ENCODE measurements at regions not wholly inside any gene's neighbourhood (a gene's known extent, or its start where the extent isn't known, plus 50 kb on each side); places are given as distances from the start of the nearest gene placed in this dataset.

DNA sequence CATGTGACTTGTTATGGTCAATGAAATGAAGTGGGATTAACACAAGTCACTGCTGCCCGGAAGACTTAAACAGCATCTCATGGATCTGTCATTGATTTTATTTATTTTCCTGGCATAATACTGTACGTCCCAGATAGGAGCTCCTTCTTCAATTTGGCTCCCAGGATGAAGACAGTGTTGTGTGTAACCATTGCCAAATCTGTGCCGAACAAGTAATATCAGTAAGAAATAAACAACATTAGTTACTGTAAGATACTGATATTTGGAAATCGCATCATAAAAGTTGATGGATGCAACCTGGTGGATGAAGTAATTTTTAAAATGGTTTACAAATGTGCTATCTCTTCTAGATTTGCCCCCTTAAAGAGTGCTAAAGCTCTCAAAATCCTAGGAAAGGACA is 419.0 kb upstream of the MMADHC start:
- intact Hi-C loops (cut with DNase I; ENCODE audit: low total_unique reads): no loop called here
- Histone ChIP-seq H3K27ac (no peak overlapping the region), H3K27me3 (no peaks in the 10 kb centered on the region), H3K9me3 (no peaks in the 10 kb centered on the region), H3K4me3 (no peak overlapping the region), H3K36me3 (ENCODE audit: low read depth, missing control alignments) (no peaks in the 10 kb centered on the region), H3K4me1 (no peaks in the 10 kb centered on the region)
- TF ChIP-seq, protein P1, sequence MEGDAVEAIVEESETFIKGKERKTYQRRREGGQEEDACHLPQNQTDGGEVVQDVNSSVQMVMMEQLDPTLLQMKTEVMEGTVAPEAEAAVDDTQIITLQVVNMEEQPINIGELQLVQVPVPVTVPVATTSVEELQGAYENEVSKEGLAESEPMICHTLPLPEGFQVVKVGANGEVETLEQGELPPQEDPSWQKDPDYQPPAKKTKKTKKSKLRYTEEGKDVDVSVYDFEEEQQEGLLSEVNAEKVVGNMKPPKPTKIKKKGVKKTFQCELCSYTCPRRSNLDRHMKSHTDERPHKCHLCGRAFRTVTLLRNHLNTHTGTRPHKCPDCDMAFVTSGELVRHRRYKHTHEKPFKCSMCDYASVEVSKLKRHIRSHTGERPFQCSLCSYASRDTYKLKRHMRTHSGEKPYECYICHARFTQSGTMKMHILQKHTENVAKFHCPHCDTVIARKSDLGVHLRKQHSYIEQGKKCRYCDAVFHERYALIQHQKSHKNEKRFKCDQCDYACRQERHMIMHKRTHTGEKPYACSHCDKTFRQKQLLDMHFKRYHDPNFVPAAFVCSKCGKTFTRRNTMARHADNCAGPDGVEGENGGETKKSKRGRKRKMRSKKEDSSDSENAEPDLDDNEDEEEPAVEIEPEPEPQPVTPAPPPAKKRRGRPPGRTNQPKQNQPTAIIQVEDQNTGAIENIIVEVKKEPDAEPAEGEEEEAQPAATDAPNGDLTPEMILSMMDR (IDR thresholded peaks at IDR 0.05): no peak
- no peak for TF ChIP-seq POLR2A (IDR thresholded peaks at IDR 0.05)
- WGBS, 2 donors: 86 to 88% methylated on average over 4 of the region's 4 CpGs
- no peak for DNase-seq

DNA sequence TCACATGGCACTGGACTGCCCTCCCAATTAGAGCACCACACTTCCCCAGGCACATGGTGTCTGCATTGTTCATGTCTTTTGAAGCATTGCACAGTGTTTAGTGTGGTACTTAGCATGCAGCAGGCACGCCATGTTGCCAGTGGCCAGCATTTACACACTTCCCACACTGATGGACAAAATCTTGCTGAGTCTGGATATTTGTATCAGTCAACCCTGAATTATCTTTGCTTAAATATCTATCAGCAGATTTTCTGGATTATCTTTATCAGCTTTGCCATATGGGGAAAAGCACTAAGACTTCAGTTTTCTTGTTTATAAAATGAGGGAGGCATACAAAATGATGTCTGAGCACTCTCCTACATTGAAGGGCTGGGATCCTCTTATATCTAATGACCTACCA is 416.0 kb upstream of the MMADHC start:
- WGBS, 2 donors: 87 to 100% methylated on average over 1 of the region's 1 CpG
- no peaks in the 10 kb centered on the region for H3K9me3 ChIP-seq

DNA sequence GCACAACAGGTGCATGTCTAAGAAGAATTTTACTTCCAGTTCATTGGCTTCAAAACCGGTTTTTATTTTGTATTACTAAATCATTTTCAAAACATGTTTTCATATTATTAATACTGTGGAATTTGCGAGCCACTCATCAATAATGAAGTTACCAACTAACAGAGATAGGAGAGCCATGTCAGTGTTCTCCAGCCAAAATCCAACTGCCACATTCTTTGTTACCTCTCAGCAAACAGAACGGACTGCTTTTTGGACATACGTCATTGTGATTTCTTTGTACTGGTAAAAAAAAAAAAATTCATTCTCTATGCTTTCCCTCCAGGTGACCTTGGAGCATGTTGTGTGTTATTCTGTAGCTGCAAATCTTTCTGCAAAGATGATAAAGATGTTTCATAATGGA is 414.2 kb upstream of the MMADHC start:
- 56 to 88% methylated on average over 4 of the region's 4 CpGs for WGBS, 2 donors

More for the DNA sequence above, 416.0 kb upstream of the MMADHC start:
- TF ChIP-seq, protein P1 (IDR thresholded peaks at IDR 0.05): no peak
- no peak for TF ChIP-seq POLR2A (IDR thresholded peaks at IDR 0.05)
- Histone ChIP-seq H3K27ac (no peak overlapping the region), H3K4me3 (no peak overlapping the region), H3K4me1 (no peaks in the 10 kb centered on the region), H3K36me3 (ENCODE audit: low read depth, missing control alignments) (no peaks in the 10 kb centered on the region), H3K27me3 (no peaks in the 10 kb centered on the region)
- no peak for DNase-seq
- intact Hi-C loops (cut with DNase I; ENCODE audit: low total_unique reads): no loop called here

DNA sequence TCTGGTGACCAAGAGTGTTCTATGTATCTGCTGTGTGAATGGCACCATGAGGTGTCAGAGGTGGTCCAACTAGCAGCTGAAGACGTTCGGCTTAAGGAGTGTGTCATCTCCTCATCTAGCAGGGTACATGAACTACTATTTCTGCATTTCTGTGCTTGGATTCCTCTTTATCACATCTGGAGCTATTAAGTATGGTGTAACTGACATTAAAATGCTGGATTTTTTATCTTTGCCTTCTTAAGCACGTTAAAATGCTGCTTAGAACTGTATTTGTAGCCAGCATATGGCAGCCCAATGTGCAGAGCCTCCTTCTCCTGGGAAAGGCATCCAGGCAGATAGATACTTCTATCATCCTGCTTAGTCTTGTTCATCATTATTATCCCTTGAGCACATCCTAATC is 409.3 kb upstream of the MMADHC start:
- H3K4me1 ChIP-seq: no peaks in the 10 kb centered on the region
- intact Hi-C loops (cut with DNase I; ENCODE audit: low total_unique reads): no loop called here
- no peaks in the 10 kb centered on the region for H3K9me3 ChIP-seq
- no peak overlapping the region for H3K27ac ChIP-seq
- DNase-seq: no peak
- WGBS, 2 donors: 79 to 85% methylated on average over 3 of the region's 3 CpGs
- no peak overlapping the region for H3K4me3 ChIP-seq
- H3K36me3 ChIP-seq (ENCODE audit: low read depth, missing control alignments): no peaks in the 10 kb centered on the region
- H3K27me3 ChIP-seq: no peaks in the 10 kb centered on the region
- no peak for TF ChIP-seq POLR2A (IDR thresholded peaks at IDR 0.05)
- TF ChIP-seq, protein P1 (IDR thresholded peaks at IDR 0.05): no peak

More for the DNA sequence above, 414.2 kb upstream of the MMADHC start:
- intact Hi-C loops (cut with DNase I; ENCODE audit: low total_unique reads): no loop called here
- no peaks in the 10 kb centered on the region for H3K36me3 ChIP-seq (ENCODE audit: low read depth, missing control alignments)
- H3K9me3 ChIP-seq: no peaks in the 10 kb centered on the region
- no peaks in the 10 kb centered on the region for H3K27me3 ChIP-seq
- TF ChIP-seq, protein P1 (IDR thresholded peaks at IDR 0.05): no peak
- TF ChIP-seq POLR2A (IDR thresholded peaks at IDR 0.05): no peak
- H3K27ac ChIP-seq: no peak overlapping the region
- DNase-seq: no peak
- no peaks in the 10 kb centered on the region for H3K4me1 ChIP-seq
- H3K4me3 ChIP-seq: no peak overlapping the region

DNA sequence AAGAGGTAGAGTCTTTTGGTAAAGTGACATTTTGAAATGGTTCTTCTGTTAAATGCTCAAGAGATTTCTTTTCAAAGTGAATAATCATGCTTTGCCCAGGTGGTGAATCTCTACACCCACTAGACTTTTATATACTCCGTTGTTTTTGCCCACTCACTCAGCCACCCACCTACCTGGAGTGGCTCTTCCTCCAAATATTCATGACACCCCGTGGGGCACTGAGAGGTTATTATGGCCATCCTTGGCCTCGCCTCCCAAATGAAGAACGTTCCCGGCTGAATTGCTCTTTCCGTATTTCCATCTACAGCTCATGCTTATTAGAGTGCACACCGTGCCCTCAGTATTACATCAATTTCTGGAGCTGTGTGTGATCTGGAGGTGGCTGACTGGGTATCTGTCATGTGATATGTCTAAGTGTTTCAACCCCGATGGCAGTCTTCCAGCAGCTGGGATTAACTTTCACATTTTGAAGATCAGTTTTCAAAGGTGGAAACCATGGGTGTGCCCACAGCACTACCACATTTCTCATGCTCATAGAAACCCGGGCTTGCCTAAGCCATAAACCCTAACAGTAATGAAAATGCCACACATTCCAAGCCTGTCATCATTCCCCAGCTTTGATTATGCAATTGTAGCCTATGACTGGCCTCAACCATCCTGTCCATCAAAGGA is 406.6 kb upstream of the MMADHC start:
- Histone ChIP-seq H3K4me3 (no peak overlapping the region), H3K27me3 (no peaks in the 10 kb centered on the region), H3K4me1 (no peaks in the 10 kb centered on the region), H3K27ac (no peak overlapping the region), H3K36me3 (ENCODE audit: low read depth, missing control alignments) (no peaks in the 10 kb centered on the region), H3K9me3 (no peaks in the 10 kb centered on the region)
- intact Hi-C loops (cut with DNase I; ENCODE audit: low total_unique reads): no loop called here
- WGBS, 2 donors: 85 to 89% methylated on average over 8 of the region's 9 CpGs
- DNase-seq: no peak
- TF ChIP-seq, protein P1 (IDR thresholded peaks at IDR 0.05): no peak
- no peak for TF ChIP-seq POLR2A (IDR thresholded peaks at IDR 0.05)
